ENCODE measurements at regions not wholly inside any gene's neighbourhood (a gene's known extent, or its start where the extent isn't known, plus 50 kb on each side); places are given as distances from the start of the nearest gene placed in this dataset.

GRCh38 chr6:121668259-121668658 is 232.8 kb downstream of the GJA1 start:
- TF ChIP-seq POLR2AphosphoS5 (IDR thresholded peaks at IDR 0.05; ENCODE audit: low read depth, low read length) (no peak), SIN3A (IDR thresholded peaks at IDR 0.05; ENCODE audit: borderline replicate concordance, insufficient read depth, low read length) (no peak), FOXP2 (optimal IDR thresholded peaks at IDR 0.05; ENCODE audit: borderline replicate concordance, extremely low read depth, extremely low read length, insufficient read depth) (no peak), TAF1 (IDR thresholded peaks at IDR 0.05; ENCODE audit: borderline replicate concordance, insufficient read depth, low read length) (no peak), REST (IDR thresholded peaks at IDR 0.05; ENCODE audit: insufficient read depth in 1 of 2, low read depth in 2 of 2, low read length in 2 of 2) (no peak)

DNA sequence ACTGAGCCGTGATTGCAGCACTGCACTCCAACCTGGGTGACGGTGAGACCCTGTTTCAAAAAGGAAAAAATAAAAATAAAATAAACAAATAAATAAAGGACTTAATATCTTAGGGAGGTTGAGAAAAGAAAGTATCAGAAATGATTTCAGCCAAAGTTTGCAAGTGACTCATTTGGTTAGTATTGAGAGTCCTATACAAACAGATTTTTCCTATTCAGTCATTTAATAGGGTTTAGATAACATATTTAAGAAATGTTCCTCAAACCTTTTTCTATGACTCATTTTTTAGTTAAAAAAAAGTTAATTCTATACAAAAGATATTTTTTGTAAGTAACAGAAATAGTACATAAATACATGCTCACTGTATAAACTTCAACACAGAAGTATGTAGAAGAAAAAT is 235.1 kb downstream of the GJA1 start:
- no peak for TF ChIP-seq POLR2AphosphoS5 (IDR thresholded peaks at IDR 0.05; ENCODE audit: low read depth, low read length)
- TF ChIP-seq TAF1 (IDR thresholded peaks at IDR 0.05; ENCODE audit: borderline replicate concordance, insufficient read depth, low read length) = no peak
- TF ChIP-seq SIN3A (IDR thresholded peaks at IDR 0.05; ENCODE audit: borderline replicate concordance, insufficient read depth, low read length) = no peak
- TF ChIP-seq FOXP2 (optimal IDR thresholded peaks at IDR 0.05; ENCODE audit: borderline replicate concordance, extremely low read depth, extremely low read length, insufficient read depth) = no peak
- TF ChIP-seq REST (IDR thresholded peaks at IDR 0.05; ENCODE audit: insufficient read depth in 1 of 2, low read depth in 2 of 2, low read length in 2 of 2) = no peak

- TF ChIP-seq TAF1 (IDR thresholded peaks at IDR 0.05; ENCODE audit: borderline replicate concordance, insufficient read depth, low read length) (no peak), FOXP2 (optimal IDR thresholded peaks at IDR 0.05; ENCODE audit: borderline replicate concordance, extremely low read depth, extremely low read length, insufficient read depth) (no peak), REST (IDR thresholded peaks at IDR 0.05; ENCODE audit: insufficient read depth in 1 of 2, low read depth in 2 of 2, low read length in 2 of 2) (no peak), POLR2AphosphoS5 (IDR thresholded peaks at IDR 0.05; ENCODE audit: low read depth, low read length) (no peak), SIN3A (IDR thresholded peaks at IDR 0.05; ENCODE audit: borderline replicate concordance, insufficient read depth, low read length) (no peak)
Observed at GRCh38 chr6:121677571-121677970, 242.1 kb downstream of the GJA1 start.

- TF ChIP-seq SIN3A (IDR thresholded peaks at IDR 0.05; ENCODE audit: borderline replicate concordance, insufficient read depth, low read length) = no peak
- TF ChIP-seq POLR2AphosphoS5 (IDR thresholded peaks at IDR 0.05; ENCODE audit: low read depth, low read length) = no peak
- TF ChIP-seq FOXP2 (optimal IDR thresholded peaks at IDR 0.05; ENCODE audit: borderline replicate concordance, extremely low read depth, extremely low read length, insufficient read depth) = no peak
- no peak for TF ChIP-seq REST (IDR thresholded peaks at IDR 0.05; ENCODE audit: insufficient read depth in 1 of 2, low read depth in 2 of 2, low read length in 2 of 2)
- TF ChIP-seq TAF1 (IDR thresholded peaks at IDR 0.05; ENCODE audit: borderline replicate concordance, insufficient read depth, low read length) = no peak
Observed at GRCh38 chr6:121678245-121678644, 242.8 kb downstream of the GJA1 start.

- TF ChIP-seq TAF1 (IDR thresholded peaks at IDR 0.05; ENCODE audit: borderline replicate concordance, insufficient read depth, low read length) (no peak), SIN3A (IDR thresholded peaks at IDR 0.05; ENCODE audit: borderline replicate concordance, insufficient read depth, low read length) (no peak), POLR2AphosphoS5 (IDR thresholded peaks at IDR 0.05; ENCODE audit: low read depth, low read length) (no peak), FOXP2 (optimal IDR thresholded peaks at IDR 0.05; ENCODE audit: borderline replicate concordance, extremely low read depth, extremely low read length, insufficient read depth) (no peak), REST (IDR thresholded peaks at IDR 0.05; ENCODE audit: insufficient read depth in 1 of 2, low read depth in 2 of 2, low read length in 2 of 2) (no peak)
Observed at GRCh38 chr6:121680058-121680457, 244.6 kb downstream of the GJA1 start.

Measured in PFSK-1 (cell line).